Neural progenitor cell (in vitro differentiated cells): ENCODE measurements at regions not wholly inside any gene's neighbourhood (a gene's known extent, or its start where the extent isn't known, plus 50 kb on each side); places are given as distances from the start of the nearest gene placed in this dataset.

Source experiments
- CTCF ChIP-seq: fragments of 200-600 bp; sonication (generic); IDR thresholded peaks from 2 replicates; pipeline ENCODE4 v1.5.1; 2017; ENCODE audit warnings: antibody characterized with exemption, mild to moderate bottlenecking
- EZH2 ChIP-seq: fragments of 200-600 bp; sonication (generic); IDR thresholded peaks from 2 replicates; pipeline ENCODE4 v1.6.1; 2017; ENCODE audit warnings: antibody characterized with exemption, mild to moderate bottlenecking, moderate library complexity

GRCh38 chr1:71166178-71167173, 85.6 kb upstream of the ZRANB2 start:
- TF ChIP-seq CTCF (no peak), EZH2 (no peak)
